A673 (cell line): ENCODE measurements at regions not wholly inside any gene's neighbourhood (a gene's known extent, or its start where the extent isn't known, plus 50 kb on each side); places are given as distances from the start of the nearest gene placed in this dataset.
A peak's percentile ranks its signal among the peaks of the same experiment; 100 is the strongest.

Source experiments
- BruUV-seq: library from RNA; stranded (reverse); fragments of 400-500 nt; replicated peaks from 2 replicates; lab custom pipeline; 2021; lab: Mats Ljungman, UMichigan
- CTCF ChIA-PET: fragments of 300-600 bp; sonication (Branson Sonifier 250); formaldehyde crosslinking; loops from one replicate; lab custom pipeline; 2022; ENCODE audit warnings: antibody characterized with exemption; lab: Charles Lee
- POLR2A ChIA-PET: fragments of 300-600 bp; sonication (Branson Sonifier 250); formaldehyde crosslinking; loops from one replicate; lab custom pipeline; 2022; ENCODE audit warnings: antibody characterized with exemption; ENCODE audit not compliant: low non-redundant PET; lab: Charles Lee
- DNase-seq: peaks from one replicate; pipeline ENCODE4 v3.0.0-alpha.2; 2015; ENCODE audit warnings: low spot score
- H3K27ac ChIP-seq: fragments of 200-600 bp; sonication (generic); 2 replicates; pipeline ENCODE4 v1.5.1; 2016; ENCODE audit warnings: mixed run types, low read depth, mild to moderate bottlenecking, mixed read lengths, antibody characterized with exemption, low read length; ENCODE audit not compliant: poor library complexity, severe bottlenecking
- H3K27me3 ChIP-seq: fragments of 200-600 bp; sonication (generic); replicated peaks from 2 replicates; pipeline ENCODE4 v1.6.1; 2017; ENCODE audit warnings: mixed run types, low read depth, mild to moderate bottlenecking, mixed read lengths, antibody characterized with exemption, low read length; ENCODE audit not compliant: insufficient read depth, poor library complexity
- H3K36me3 ChIP-seq: fragments of 200-600 bp; sonication (generic); 2 replicates; pipeline ENCODE4 v1.6.1; 2016; ENCODE audit warnings: mixed run types, mild to moderate bottlenecking, mixed read lengths, antibody characterized with exemption, low read length; ENCODE audit not compliant: insufficient read depth, poor library complexity, severe bottlenecking
- H3K4me1 ChIP-seq: fragments of 200-600 bp; sonication (generic); 2 replicates; pipeline ENCODE4 v1.6.1; 2017; ENCODE audit warnings: mixed run types, mild to moderate bottlenecking, mixed read lengths, antibody characterized with exemption, low read length; ENCODE audit not compliant: insufficient read depth, poor library complexity, severe bottlenecking
- H3K4me3 ChIP-seq: fragments of 200-600 bp; sonication (generic); 2 replicates; pipeline ENCODE4 v1.5.1; 2016; ENCODE audit warnings: low read depth, mixed run types, mild to moderate bottlenecking, mixed read lengths, low read length; ENCODE audit not compliant: poor library complexity, severe bottlenecking
- H3K9me3 ChIP-seq: fragments of 200-600 bp; sonication (generic); 2 replicates; pipeline ENCODE4 v1.6.1; 2016; ENCODE audit warnings: mixed run types, low read depth, mild to moderate bottlenecking, mixed read lengths, antibody characterized with exemption, low read length; ENCODE audit not compliant: poor library complexity, severe bottlenecking
- CTCF ChIP-seq: fragments of 300-800, 200-600 bp; sonication (generic); conservative IDR thresholded peaks from 2 replicates; pipeline ENCODE4 v1.5.1; 2017; ENCODE audit warnings: low read depth, mild to moderate bottlenecking, antibody characterized with exemption, low read length, moderate library complexity, mixed read lengths
- EZH2 ChIP-seq: fragments of 200-600 bp; sonication (generic); IDR thresholded peaks from 2 replicates; pipeline ENCODE4 v1.6.1; 2017; ENCODE audit warnings: borderline replicate concordance, low read depth, mild to moderate bottlenecking, mixed read lengths, antibody characterized with exemption, low read length; ENCODE audit not compliant: poor library complexity, severe bottlenecking
- intact Hi-C: fragments of 100-400 bp; cut with micrococcal nuclease; formaldehyde crosslinking; loops from one replicate; pipeline ENCODE4 v1.10.0; 2022; ENCODE audit not compliant: unreplicated experiment

GRCh38 chr11:21896746-21897602 is 295.9 kb upstream of the ANO5 start:
- no peak for TF ChIP-seq CTCF
- TF ChIP-seq EZH2: no peak
- intact Hi-C loops: no loop called here
- H3K27ac ChIP-seq: no peak overlapping the region
- peaks cover 35% of the 10 kb centered on the region for H3K4me1 ChIP-seq
- no peaks in the 10 kb centered on the region for H3K9me3 ChIP-seq
- H3K4me3 ChIP-seq: no peak overlapping the region
- ChIA-PET POLR2A (no interaction called here), CTCF (no interaction called here)
- no TSS peak for BruUV-seq
- H3K36me3 ChIP-seq: no peaks in the 10 kb centered on the region
- DNase-seq: no peak
- no peaks in the 10 kb centered on the region for H3K27me3 ChIP-seq

- H3K36me3 ChIP-seq: no peaks in the 10 kb centered on the region
- no peak overlapping the region for H3K4me3 ChIP-seq
- H3K9me3 ChIP-seq: no peaks in the 10 kb centered on the region
- no peaks in the 10 kb centered on the region for H3K27me3 ChIP-seq
- TF ChIP-seq EZH2: no peak
- no peak for TF ChIP-seq CTCF
- ChIA-PET CTCF (no interaction called here), POLR2A (no interaction called here)
- intact Hi-C loops: no loop called here
- H3K4me1 ChIP-seq: peaks cover 35% of the 10 kb centered on the region
- no TSS peak for BruUV-seq
- H3K27ac ChIP-seq: no peak overlapping the region
- DNase-seq: no peak
Observed at GRCh38 chr11:21897752-21898151, 295.1 kb upstream of the ANO5 start.

- intact Hi-C loops: loop anchor here (2.0 to 10.0 kb wide), 2 partner anchors 35 to 253 kb away; no protein-coding TSS in a partner anchor
- peak overlapping the region; percentile 86 for H3K27ac ChIP-seq
- POLR2A ChIA-PET: interaction anchor here (0.7 kb wide), 1 partner anchor 16 kb away, joined by 3 read pairs; no protein-coding TSS in a partner anchor
- peaks cover 80% of the 10 kb centered on the region for H3K4me1 ChIP-seq
- no peaks in the 10 kb centered on the region for H3K9me3 ChIP-seq
- H3K4me3 ChIP-seq: no peak overlapping the region
- TF ChIP-seq CTCF (no peak), EZH2 (no peak)
- DNase-seq: peak; percentile 91
- no peaks in the 10 kb centered on the region for H3K27me3 ChIP-seq
- CTCF ChIA-PET: no interaction called here
- BruUV-seq: no TSS peak
- H3K36me3 ChIP-seq: no peaks in the 10 kb centered on the region
Observed at GRCh38 chr11:21908211-21908610, 284.7 kb upstream of the ANO5 start.
